Right lobe of liver (tissue), 6 donors: ENCODE measurements at regions not wholly inside any gene's neighbourhood (a gene's known extent, or its start where the extent isn't known, plus 50 kb on each side); places are given as distances from the start of the nearest gene placed in this dataset.
"Not testable (repeated sequence)": the region's sequence is repeated elsewhere in the genome, so short reads cannot be mapped to it uniquely, and the experiment has no call there.

Experiments
- ATAC-seq, 4 donors: fragments of 200-7000 bp; cut with Tn5 transposase; one replicate each; pipeline ENCODE4 v1.9.1; 2020; ENCODE audit warnings: mild to moderate bottlenecking in 4 of 4, moderate library complexity in 4 of 4
- DNase-seq, 3 donors: peaks; one replicate each; pipeline ENCODE4 v3.0.0-alpha.2; 2020
- H3K27ac ChIP-seq, 3 donors: fragments of 200-600 bp; one replicate each; pipeline ENCODE4 v1.8.0; 2022
- H3K27me3 ChIP-seq, 2 donors: fragments of 200-600 bp; one replicate each; pipeline ENCODE4 v1.8.0; 2022
- H3K36me3 ChIP-seq, 4 donors: fragments of 200-600 bp; sonication (generic) in 1 of 4; one replicate each; pipeline versions ENCODE4 v1.5.1 to v1.8.0; 2017 to 2022; ENCODE audit warnings: control low read depth in 1 of 4
- H3K4me1 ChIP-seq, 4 donors: fragments of 200-600 bp; sonication (generic) in 1 of 4; one replicate each; pipeline versions ENCODE4 v1.5.1 to v1.8.0; 2017 to 2022; ENCODE audit warnings: control low read depth in 1 of 4
- H3K4me3 ChIP-seq, 3 donors: fragments of 200-600 bp; one replicate each; pipeline ENCODE4 v1.8.0; 2022
- H3K9me3 ChIP-seq, 4 donors: fragments of 200-600 bp; sonication (generic) in 1 of 4; one replicate each; pipeline versions ENCODE4 v1.5.1 to v1.8.0; 2017 to 2022; ENCODE audit warnings: control low read depth in 1 of 4
- CTCF ChIP-seq, 4 donors: fragments of 200-600 bp in 3 of 4; fragments of 450-650 bp in 1 of 4; IDR thresholded peaks; one replicate each; pipeline versions ENCODE4 v1.5.1 to v1.8.0; 2016 to 2022; ENCODE audit warnings: antibody characterized with exemption in 4 of 4, mild to moderate bottlenecking in 2 of 4
- POLR2A ChIP-seq: fragments of 450-650 bp; IDR thresholded peaks from one replicate; pipeline ENCODE4 v1.6.1; 2017; ENCODE audit warnings: antibody characterized with exemption, mild to moderate bottlenecking
- WGBS: methylation state at CpG from one replicate; pipeline ENCODE4 v1.1.6; 2018; ENCODE audit warnings: low coverage, low lambda C conversion rate; ENCODE audit not compliant: insufficient coverage; ENCODE audit errors: missing lambda C conversion rate; 5-methylcytosine and 5-hydroxymethylcytosine counted together
- intact Hi-C, 2 donors: fragments of 100-400 bp; cut with DNase I; formaldehyde crosslinking; loops; one replicate each; pipeline versions ENCODE4 v1.11.2 to v1.14.1; 2022
- donor health status: DM: no; HTN: yes; CAD: no.
- donor health status: DM: no; HTN: no; CAD: no.
- donor health status: DM: no; HTN: no; CAD: no.
- donor health status: DM: no; HTN: yes; CAD: no.
- donor health status: DM: no; HTN: yes; CAD: no.

DNA sequence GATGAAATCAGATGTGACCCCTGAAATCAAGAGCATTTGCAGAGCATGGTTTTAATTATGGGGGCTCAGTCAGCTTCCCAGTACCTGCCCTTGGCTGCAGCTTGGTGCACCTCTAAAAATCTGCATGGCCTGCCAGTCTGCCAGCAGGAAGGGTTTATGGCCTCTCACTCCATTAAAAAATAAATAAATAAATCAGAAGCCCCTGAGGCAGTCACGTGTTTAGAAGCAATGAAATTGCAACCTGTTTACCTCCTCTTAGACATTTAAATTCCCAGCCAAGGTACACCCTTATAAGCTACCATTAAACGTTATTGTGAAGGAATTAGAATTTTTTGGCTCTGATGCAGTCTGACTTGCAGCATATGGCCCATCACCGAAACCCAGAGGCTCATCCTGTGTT, 114.0 kb upstream of the LDB2 start:
- TF ChIP-seq CTCF (IDR thresholded peaks at IDR 0.05), result no peak
- no peak for TF ChIP-seq POLR2A
- 59% methylated on average over 3 of the region's 3 CpGs for WGBS
- Histone ChIP-seq H3K4me1 (no peaks in the 10 kb centered on the region), H3K9me3 (no peaks in the 10 kb centered on the region), H3K36me3 (no peaks in the 10 kb centered on the region), H3K27ac (no peak overlapping the region), H3K27me3 (no peaks in the 10 kb centered on the region), H3K4me3 (no peak overlapping the region)
- intact Hi-C loops, result no loop called here
- DNase-seq (no peak), ATAC-seq (no peak)

GRCh38 chr4:17010426-17011087, 112.1 kb upstream of the LDB2 start:
- no peak for ATAC-seq
- Histone ChIP-seq H3K9me3 (no peaks in the 10 kb centered on the region), H3K27ac (no peak overlapping the region), H3K4me3 (no peak overlapping the region), H3K27me3 (no peaks in the 10 kb centered on the region), H3K36me3 (no peaks in the 10 kb centered on the region), H3K4me1 (no peaks in the 10 kb centered on the region)
- intact Hi-C loops, result no loop called here
- WGBS, result 76% methylated on average over 11 of the region's 13 CpGs
- DNase-seq, result no peak
- TF ChIP-seq CTCF (IDR thresholded peaks at IDR 0.05) (no peak), POLR2A (no peak)

GRCh38 chr4:17009871-17010367, 111.5 kb upstream of the LDB2 start:
- no peak for TF ChIP-seq CTCF (IDR thresholded peaks at IDR 0.05)
- no peak for TF ChIP-seq POLR2A
- ATAC-seq, result no peak
- Histone ChIP-seq H3K36me3 (no peaks in the 10 kb centered on the region), H3K27ac (no peak overlapping the region), H3K27me3 (no peaks in the 10 kb centered on the region), H3K4me3 (no peak overlapping the region), H3K4me1 (no peaks in the 10 kb centered on the region), H3K9me3 (no peaks in the 10 kb centered on the region)
- no peak for DNase-seq
- WGBS, result 53% methylated on average over 10 of the region's 10 CpGs
- intact Hi-C loops, result no loop called here

DNA sequence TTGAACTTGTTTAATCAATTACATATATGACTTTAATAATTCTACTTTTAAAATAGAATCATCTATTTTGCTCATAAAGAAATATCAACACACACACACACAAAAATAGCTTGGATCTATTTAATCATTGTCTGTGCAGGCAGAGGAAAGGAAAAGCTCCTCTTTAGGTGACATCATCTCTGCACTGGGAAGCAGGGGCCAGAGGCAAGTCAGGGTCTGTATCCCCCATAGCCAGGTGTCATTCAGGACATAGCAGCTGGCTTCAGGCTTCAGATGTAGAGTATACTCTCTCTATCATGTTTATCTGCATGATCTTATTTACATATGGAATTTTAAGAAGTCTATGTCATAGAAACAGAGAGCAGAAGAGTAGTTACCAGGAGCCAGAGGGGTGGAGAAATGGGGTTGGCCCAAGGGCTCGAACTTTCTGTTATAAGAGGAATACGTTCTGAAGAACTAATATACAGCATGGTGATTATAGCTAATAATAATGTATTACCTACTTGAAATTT, 110.4 kb upstream of the LDB2 start:
- Histone ChIP-seq H3K4me3 (no peak overlapping the region), H3K4me1 (no peaks in the 10 kb centered on the region), H3K27ac (no peak overlapping the region), H3K27me3 (no peaks in the 10 kb centered on the region), H3K36me3 (no peaks in the 10 kb centered on the region), H3K9me3 (no peaks in the 10 kb centered on the region)
- no peak for ATAC-seq
- TF ChIP-seq CTCF (IDR thresholded peaks at IDR 0.05), result no peak
- intact Hi-C loops, result no loop called here
- WGBS, result 61% methylated on average over 2 of the region's 2 CpGs
- no peak for DNase-seq

- H3K4me3 ChIP-seq, H3K4me1 ChIP-seq, H3K9me3 ChIP-seq, H3K27ac ChIP-seq, DNase-seq, H3K27me3 ChIP-seq, intact Hi-C loops, ATAC-seq, H3K36me3 ChIP-seq: not testable (repeated sequence)
- WGBS, result 63% methylated on average over 14 of the region's 16 CpGs
These were observed 105.4 kb upstream of the LDB2 start for GRCh38 chr4:17003606-17004392.
